GM12874 (cell line): ENCODE measurements at regions not wholly inside any gene's neighbourhood (a gene's known extent, or its start where the extent isn't known, plus 50 kb on each side); places are given as distances from the start of the nearest gene placed in this dataset.

Experiments
- TF ChIP-seq, protein P1 (sequence below): IDR thresholded peaks from 2 replicates; pipeline ENCODE4 v1.5.1; 2011; ENCODE audit warnings: low read depth, mild to moderate bottlenecking, control low read depth, low read length, moderate library complexity; ENCODE audit not compliant: insufficient read depth

DNA sequence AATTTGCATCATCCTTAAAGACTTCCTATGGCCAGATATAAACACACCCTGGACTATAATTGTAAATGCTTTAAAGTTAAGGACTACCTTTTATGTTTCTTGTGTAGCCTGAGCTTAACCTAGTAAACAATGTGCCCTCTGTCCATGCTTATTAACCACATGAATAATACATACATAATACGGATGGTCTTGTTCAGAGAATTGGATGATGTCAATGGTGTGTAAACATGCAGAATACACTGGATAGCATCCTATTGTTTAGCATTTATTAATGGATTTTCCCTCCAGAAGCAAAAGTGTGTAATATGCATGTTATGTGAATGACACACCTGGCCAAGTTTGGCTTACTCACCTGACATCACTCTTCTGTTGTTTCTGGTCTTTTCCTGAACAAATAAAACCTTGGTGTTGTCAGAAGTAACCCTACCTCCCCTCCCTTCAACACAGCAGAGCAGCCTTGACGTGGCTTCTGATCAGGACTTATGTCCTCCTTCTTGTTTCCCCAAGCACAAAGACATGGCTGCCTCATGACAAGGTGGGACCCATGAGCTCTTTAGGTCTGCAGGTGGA lies 517.9 kb downstream of the MTRR start:
- TF ChIP-seq, protein P1, sequence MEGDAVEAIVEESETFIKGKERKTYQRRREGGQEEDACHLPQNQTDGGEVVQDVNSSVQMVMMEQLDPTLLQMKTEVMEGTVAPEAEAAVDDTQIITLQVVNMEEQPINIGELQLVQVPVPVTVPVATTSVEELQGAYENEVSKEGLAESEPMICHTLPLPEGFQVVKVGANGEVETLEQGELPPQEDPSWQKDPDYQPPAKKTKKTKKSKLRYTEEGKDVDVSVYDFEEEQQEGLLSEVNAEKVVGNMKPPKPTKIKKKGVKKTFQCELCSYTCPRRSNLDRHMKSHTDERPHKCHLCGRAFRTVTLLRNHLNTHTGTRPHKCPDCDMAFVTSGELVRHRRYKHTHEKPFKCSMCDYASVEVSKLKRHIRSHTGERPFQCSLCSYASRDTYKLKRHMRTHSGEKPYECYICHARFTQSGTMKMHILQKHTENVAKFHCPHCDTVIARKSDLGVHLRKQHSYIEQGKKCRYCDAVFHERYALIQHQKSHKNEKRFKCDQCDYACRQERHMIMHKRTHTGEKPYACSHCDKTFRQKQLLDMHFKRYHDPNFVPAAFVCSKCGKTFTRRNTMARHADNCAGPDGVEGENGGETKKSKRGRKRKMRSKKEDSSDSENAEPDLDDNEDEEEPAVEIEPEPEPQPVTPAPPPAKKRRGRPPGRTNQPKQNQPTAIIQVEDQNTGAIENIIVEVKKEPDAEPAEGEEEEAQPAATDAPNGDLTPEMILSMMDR: no peak

DNA sequence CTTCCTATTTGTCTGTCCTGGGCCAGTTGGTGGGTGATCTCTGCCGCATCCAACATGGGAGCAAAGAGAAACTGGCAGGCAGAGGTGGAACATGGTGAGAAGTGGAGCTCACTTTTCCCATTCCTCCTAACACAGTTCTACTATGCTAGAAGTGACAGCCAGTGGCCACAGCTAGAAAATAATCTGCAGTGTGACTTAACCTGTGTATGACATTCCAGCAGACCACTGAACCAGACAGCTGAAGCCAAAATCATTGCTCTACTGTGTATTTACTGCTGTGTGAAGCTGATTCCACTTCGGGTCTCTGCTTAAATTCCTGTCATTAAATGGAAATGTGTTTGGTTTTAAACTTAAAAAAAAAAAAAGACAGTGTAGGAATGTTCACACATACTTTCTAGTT lies 523.0 kb downstream of the MTRR start:
- TF ChIP-seq, protein P1: no peak

DNA sequence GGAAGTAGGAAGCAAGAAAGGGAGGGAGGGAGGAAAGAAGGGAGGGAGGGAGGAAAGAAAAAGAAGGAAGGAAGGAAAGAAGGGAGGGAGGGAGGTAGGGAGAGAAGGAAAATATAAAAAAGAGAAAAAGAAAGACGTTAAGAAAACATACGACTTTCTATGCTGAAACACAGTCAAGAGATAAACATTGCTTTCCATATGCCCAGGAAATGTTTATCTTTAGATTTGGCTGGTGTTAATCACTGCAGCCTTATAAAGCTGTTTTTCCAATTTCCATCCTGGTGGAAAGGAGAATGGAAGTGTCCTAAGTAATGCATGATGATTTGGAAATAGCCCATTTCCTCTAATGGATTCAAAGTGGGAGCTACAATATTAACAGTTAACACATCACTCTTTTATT lies 524.3 kb downstream of the MTRR start:
- TF ChIP-seq, protein P1: no peak

GRCh38 chr5:8394965-8395364 lies 526.0 kb downstream of the MTRR start:
- TF ChIP-seq, protein P1: no peak

DNA sequence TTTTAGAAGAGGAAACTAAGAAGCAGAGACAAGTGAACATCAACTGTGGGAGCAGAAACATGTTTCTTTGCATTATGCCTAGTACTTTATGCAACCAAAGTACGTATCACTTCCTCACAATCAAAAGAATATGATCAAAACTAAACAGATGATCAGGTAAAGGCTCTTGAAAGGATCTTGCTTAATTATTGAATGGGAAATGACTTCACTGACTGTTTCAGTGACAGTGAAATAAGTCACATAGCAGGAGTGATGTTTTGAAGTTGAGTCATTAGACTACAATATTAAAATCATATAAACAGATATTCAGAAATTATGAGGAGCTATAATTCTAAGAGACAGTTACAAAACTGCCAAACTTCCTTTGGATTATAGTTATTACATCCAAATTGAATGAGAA lies 527.3 kb downstream of the MTRR start:
- TF ChIP-seq, protein P1: no peak

- TF ChIP-seq, protein P1: no peak
Observed at GRCh38 chr5:8396756-8397155, 527.8 kb downstream of the MTRR start.

- TF ChIP-seq, protein P1: no peak
Observed at GRCh38 chr5:8399471-8399870, 530.5 kb downstream of the MTRR start.
